ENCODE measurements at regions not wholly inside any gene's neighbourhood (a gene's known extent, or its start where the extent isn't known, plus 50 kb on each side); places are given as distances from the start of the nearest gene placed in this dataset.
A peak's percentile ranks its signal among the peaks of the same experiment; 100 is the strongest.
"Not testable (repeated sequence)": the region's sequence is repeated elsewhere in the genome, so short reads cannot be mapped to it uniquely, and the experiment has no call there.

GRCh38 chr21:28032652-28033051, 960.0 kb downstream of the LTN1 start:
- not testable (repeated sequence) for DNase-seq

- not testable (repeated sequence) for DNase-seq
Measured at GRCh38 chr21:28031066-28031465, 961.6 kb downstream of the LTN1 start.

- DNase-seq: no peak
Measured at GRCh38 chr21:28025111-28025510, 967.6 kb downstream of the LTN1 start.

GRCh38 chr21:28018741-28019669, 973.7 kb downstream of the LTN1 start:
- DNase-seq: no peak

- no peak for DNase-seq
Measured at GRCh38 chr21:28018213-28018612, 974.5 kb downstream of the LTN1 start.

GRCh38 chr21:28016571-28016970, 976.1 kb downstream of the LTN1 start:
- DNase-seq: no peak

GRCh38 chr21:28013123-28013522, 979.6 kb downstream of the LTN1 start:
- not testable (repeated sequence) for DNase-seq

- DNase-seq: not testable (repeated sequence)
Measured at GRCh38 chr21:28011970-28012369, 980.7 kb downstream of the LTN1 start.

- DNase-seq: not testable (repeated sequence)
Measured at GRCh38 chr21:28008245-28008644, 984.4 kb downstream of the LTN1 start.

GRCh38 chr21:28003627-28004026, 989.0 kb downstream of the LTN1 start:
- not testable (repeated sequence) for DNase-seq

- not testable (repeated sequence) for DNase-seq
Measured at GRCh38 chr21:27996906-27997305, 995.8 kb downstream of the LTN1 start.

- not testable (repeated sequence) for DNase-seq
Measured at GRCh38 chr21:27984663-27985325, 1007.9 kb downstream of the LTN1 start.

GRCh38 chr21:27979446-27979845, 1012.6 kb upstream of the ADAMTS5 start:
- DNase-seq: not testable (repeated sequence)

GRCh38 chr21:27975514-27975913, 1008.6 kb upstream of the ADAMTS5 start:
- DNase-seq: no peak

- not testable (repeated sequence) for DNase-seq
Measured at GRCh38 chr21:27974152-27974551, 1007.3 kb upstream of the ADAMTS5 start.

GRCh38 chr21:27968240-27968639, 1001.4 kb upstream of the ADAMTS5 start:
- not testable (repeated sequence) for DNase-seq

- no peak for DNase-seq
Measured at GRCh38 chr21:27954543-27955165, 987.8 kb upstream of the ADAMTS5 start.

GRCh38 chr21:27953340-27954045, 986.6 kb upstream of the ADAMTS5 start:
- no peak for DNase-seq

GRCh38 chr21:27949093-27949492, 982.2 kb upstream of the ADAMTS5 start:
- peak in 1 of 2 experiments; percentile 2 for DNase-seq

GRCh38 chr21:27930108-27930767, 963.4 kb upstream of the ADAMTS5 start:
- not testable (repeated sequence) for DNase-seq

GRCh38 chr21:27929179-27929578, 962.3 kb upstream of the ADAMTS5 start:
- DNase-seq: not testable (repeated sequence)

GRCh38 chr21:27928534-27929115, 961.7 kb upstream of the ADAMTS5 start:
- DNase-seq: not testable (repeated sequence)
